Glutamatergic neuron (in vitro differentiated cells): ENCODE measurements at regions not wholly inside any gene's neighbourhood (a gene's known extent, or its start where the extent isn't known, plus 50 kb on each side); places are given as distances from the start of the nearest gene placed in this dataset.

Experiments used
- DNase-seq: peaks from one replicate; pipeline ENCODE4 v3.0.0; 2022
- H3K27ac Mint-ChIP-seq: one replicate; pipeline ENCODE4 v1.8.0; 2020; ENCODE audit warnings: mild to moderate bottlenecking, mixed read lengths, inconsistent platforms; ENCODE audit not compliant: unreplicated experiment
- H3K27me3 Mint-ChIP-seq: one replicate; pipeline ENCODE4 v1.8.0; 2020; ENCODE audit warnings: mild to moderate bottlenecking, moderate library complexity, mixed read lengths, inconsistent platforms; ENCODE audit not compliant: unreplicated experiment
- H3K36me3 Mint-ChIP-seq: one replicate; pipeline ENCODE4 v1.8.0; 2020; ENCODE audit warnings: mild to moderate bottlenecking, mixed read lengths, inconsistent platforms; ENCODE audit not compliant: unreplicated experiment
- H3K4me1 Mint-ChIP-seq: one replicate; pipeline ENCODE4 v1.8.0; 2020; ENCODE audit warnings: mild to moderate bottlenecking, low read depth, mixed read lengths, inconsistent platforms; ENCODE audit not compliant: unreplicated experiment
- H3K4me3 Mint-ChIP-seq: one replicate; pipeline ENCODE4 v1.8.0; 2020; ENCODE audit warnings: mild to moderate bottlenecking, mixed read lengths, inconsistent platforms; ENCODE audit not compliant: unreplicated experiment
- H3K9me3 Mint-ChIP-seq: one replicate; pipeline ENCODE4 v1.8.0; 2020; ENCODE audit warnings: mild to moderate bottlenecking, moderate library complexity, mixed read lengths, inconsistent platforms; ENCODE audit not compliant: unreplicated experiment
- TF ChIP-seq, protein P1 (sequence below): fragments of 200-600 bp; sonication (generic); IDR thresholded peaks from one replicate; pipeline ENCODE4 v1.5.0; 2021; ENCODE audit not compliant: partially characterized antibody, unreplicated experiment

DNA sequence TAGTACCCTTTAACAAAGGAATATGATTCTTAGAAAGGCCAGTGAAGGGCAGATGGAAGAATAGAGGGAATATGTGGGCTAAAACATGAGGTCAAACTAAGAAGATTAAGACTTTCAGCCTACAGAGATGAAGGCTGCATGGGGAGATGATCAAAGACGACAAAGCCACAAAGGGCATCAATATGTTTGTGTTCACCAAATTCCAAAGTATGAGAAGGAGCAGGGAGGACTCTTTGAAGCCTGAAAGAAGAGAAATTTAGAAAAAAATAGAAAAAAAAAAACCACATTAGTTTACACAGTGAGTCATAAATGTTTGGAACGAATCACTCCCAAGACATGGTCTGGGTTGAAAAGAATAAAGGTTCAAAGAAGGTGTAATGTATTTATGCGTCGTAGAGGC, 131.8 kb downstream of the NEDD1 start:
- TF ChIP-seq, protein P1, sequence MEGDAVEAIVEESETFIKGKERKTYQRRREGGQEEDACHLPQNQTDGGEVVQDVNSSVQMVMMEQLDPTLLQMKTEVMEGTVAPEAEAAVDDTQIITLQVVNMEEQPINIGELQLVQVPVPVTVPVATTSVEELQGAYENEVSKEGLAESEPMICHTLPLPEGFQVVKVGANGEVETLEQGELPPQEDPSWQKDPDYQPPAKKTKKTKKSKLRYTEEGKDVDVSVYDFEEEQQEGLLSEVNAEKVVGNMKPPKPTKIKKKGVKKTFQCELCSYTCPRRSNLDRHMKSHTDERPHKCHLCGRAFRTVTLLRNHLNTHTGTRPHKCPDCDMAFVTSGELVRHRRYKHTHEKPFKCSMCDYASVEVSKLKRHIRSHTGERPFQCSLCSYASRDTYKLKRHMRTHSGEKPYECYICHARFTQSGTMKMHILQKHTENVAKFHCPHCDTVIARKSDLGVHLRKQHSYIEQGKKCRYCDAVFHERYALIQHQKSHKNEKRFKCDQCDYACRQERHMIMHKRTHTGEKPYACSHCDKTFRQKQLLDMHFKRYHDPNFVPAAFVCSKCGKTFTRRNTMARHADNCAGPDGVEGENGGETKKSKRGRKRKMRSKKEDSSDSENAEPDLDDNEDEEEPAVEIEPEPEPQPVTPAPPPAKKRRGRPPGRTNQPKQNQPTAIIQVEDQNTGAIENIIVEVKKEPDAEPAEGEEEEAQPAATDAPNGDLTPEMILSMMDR: no peak
- H3K4me1 Mint-ChIP-seq: no peaks in the 10 kb centered on the region
- H3K4me3 Mint-ChIP-seq: no peak overlapping the region
- H3K27ac Mint-ChIP-seq: no peak overlapping the region
- H3K27me3 Mint-ChIP-seq: peaks cover 2% of the 10 kb centered on the region
- DNase-seq: no peak
- no peaks in the 10 kb centered on the region for H3K9me3 Mint-ChIP-seq
- no peaks in the 10 kb centered on the region for H3K36me3 Mint-ChIP-seq

DNA sequence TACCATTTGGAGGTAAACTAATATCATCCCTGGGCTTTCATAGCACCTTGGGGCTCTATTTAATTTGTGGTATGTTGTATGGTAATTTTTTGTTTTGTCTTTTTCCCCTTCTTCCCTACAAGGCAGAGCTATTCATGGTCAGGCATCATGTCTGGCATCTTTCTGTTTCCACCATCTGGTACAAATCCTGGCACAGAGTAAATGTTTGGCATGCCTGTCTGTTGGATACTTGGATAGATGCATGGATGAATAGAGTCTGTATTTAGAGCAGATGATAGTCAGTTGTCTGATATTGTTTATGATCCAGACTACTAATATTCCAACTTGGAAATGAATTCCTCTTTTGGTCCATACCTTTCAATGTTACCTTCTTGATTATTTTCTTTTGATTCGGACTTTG, 139.8 kb downstream of the NEDD1 start:
- H3K4me3 Mint-ChIP-seq: no peak overlapping the region
- no peaks in the 10 kb centered on the region for H3K4me1 Mint-ChIP-seq
- H3K9me3 Mint-ChIP-seq: no peaks in the 10 kb centered on the region
- H3K27me3 Mint-ChIP-seq: peaks cover 2% of the 10 kb centered on the region
- H3K27ac Mint-ChIP-seq: no peak overlapping the region
- H3K36me3 Mint-ChIP-seq: no peaks in the 10 kb centered on the region
- no peak for DNase-seq
- TF ChIP-seq, protein P1: no peak

DNA sequence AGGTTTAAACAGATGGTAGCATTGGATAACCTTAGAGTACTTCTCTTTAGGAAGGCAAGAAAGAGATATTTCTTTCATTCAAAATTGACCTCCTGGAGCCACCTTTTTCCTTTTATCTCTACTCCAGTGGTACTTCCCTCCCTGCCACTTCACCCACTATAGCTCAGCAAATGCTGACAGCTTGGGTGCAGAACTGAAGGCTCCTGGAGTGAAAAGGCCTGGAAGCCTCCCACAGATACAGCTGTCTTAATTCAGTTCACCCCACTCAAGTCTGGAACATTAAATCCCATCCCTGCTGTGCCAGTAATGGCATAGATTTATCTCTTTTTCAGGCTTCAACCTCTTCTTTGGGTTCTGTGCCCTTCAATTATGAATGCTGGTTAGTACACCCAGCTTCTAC, 140.3 kb downstream of the NEDD1 start:
- TF ChIP-seq, protein P1: no peak
- Mint-ChIP-seq H3K27me3 (peaks cover 2% of the 10 kb centered on the region), H3K4me1 (no peaks in the 10 kb centered on the region), H3K27ac (no peak overlapping the region), H3K9me3 (no peaks in the 10 kb centered on the region), H3K36me3 (no peaks in the 10 kb centered on the region), H3K4me3 (no peak overlapping the region)
- no peak for DNase-seq

DNA sequence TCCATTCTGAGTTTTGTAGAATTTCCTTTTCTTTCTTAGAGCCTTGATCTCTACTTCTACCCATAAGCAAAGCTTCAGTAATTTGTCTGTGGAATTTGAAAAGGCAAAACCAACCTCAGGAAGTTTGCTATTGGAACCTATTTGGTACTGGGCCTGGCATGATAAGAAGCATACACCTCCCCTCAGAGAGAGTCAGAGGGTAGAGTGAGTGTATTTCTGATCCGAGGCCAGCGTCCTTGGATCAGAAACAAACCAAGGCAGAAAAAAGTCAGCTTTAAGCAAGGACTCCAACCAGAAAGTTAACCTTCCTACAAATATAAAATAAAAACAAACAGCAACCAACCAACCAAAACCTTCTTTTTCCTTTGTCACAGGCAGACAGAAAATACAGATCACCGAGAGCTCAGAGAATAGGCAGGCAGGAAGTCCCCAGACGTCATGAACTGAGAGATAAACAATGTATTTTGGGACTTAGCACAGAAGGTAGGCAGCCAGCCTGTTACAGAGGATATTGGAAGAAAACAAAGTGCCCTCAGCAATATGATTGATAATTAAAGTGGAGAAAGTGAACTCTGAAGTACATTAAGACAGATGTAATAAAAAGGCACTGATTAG, 141.5 kb downstream of the NEDD1 start:
- no peak for DNase-seq
- Mint-ChIP-seq H3K27ac (no peak overlapping the region), H3K9me3 (no peaks in the 10 kb centered on the region), H3K36me3 (no peaks in the 10 kb centered on the region), H3K4me1 (no peaks in the 10 kb centered on the region), H3K27me3 (peaks cover 2% of the 10 kb centered on the region), H3K4me3 (no peak overlapping the region)
- TF ChIP-seq, protein P1: no peak

DNA sequence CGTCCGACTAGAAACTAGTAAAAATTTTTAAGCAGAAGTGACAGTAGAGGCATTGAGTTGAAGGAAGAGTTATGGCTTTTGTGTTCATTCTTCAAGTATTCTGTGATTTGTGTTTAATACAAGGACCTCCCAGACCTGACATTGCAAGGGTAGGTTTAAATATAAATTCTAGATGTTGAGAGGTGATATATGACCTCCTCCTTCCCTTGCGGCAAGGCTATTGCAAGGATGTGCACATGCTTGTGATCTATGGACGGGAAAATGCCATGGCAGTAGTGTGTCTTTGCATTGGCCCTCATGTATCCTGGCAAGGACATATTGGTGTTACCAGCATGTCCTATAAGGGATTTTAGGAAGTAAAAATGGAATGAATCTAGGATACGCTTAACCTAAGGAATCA, 143.5 kb downstream of the NEDD1 start:
- Mint-ChIP-seq H3K4me3 (no peak overlapping the region), H3K4me1 (no peaks in the 10 kb centered on the region), H3K27me3 (peaks cover 2% of the 10 kb centered on the region), H3K27ac (no peak overlapping the region), H3K9me3 (no peaks in the 10 kb centered on the region), H3K36me3 (no peaks in the 10 kb centered on the region)
- DNase-seq: no peak
- TF ChIP-seq, protein P1: no peak
